ENCODE measurements at regions not wholly inside any gene's neighbourhood (a gene's known extent, or its start where the extent isn't known, plus 50 kb on each side); places are given as distances from the start of the nearest gene placed in this dataset.
A peak's percentile ranks its signal among the peaks of the same experiment; 100 is the strongest.

DNA sequence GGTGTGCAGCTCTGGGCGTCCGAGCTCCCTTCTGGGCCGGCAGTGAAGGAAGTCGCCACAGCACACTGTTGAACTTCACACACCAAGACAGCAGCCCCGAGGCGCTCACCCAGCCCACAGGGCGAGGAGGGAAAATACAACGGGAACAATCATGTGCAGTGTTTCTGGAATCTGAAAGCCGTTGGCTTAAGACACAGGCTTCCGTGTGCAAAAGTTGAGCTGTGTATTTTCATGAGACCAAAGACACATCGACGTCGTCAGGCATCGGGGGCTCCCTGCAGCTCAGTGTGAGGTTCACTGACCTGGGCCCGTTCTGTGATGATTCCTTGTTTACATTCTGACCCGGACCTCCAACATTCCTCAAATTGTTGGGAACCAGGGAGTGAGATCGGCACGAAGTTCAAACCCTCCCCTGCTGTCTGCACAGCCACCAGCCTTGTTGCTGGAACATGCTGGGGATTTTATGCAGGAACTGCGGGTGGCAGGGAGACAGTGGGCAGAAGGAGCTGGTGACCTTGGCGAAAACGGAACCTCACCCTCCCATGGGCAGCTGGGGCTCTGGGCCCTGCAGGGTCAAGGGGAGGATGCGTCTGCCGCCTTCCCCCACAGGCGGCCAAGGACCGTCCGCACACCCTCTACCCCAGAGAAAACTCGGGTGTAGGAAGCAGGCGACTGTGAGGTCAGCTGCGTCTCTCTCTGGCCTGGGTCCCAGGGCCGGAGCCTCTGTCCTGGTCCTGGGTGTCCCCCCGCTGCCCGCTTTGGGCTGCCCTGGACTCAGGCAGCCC, 72.2 kb downstream of the METRNL start:
- peaks cover 7% of the 10 kb centered on the region for H3K4me1 Mint-ChIP-seq
- no peaks in the 10 kb centered on the region for H3K9me3 Mint-ChIP-seq
- POLR2A ChIA-PET: no interaction called here
- no peaks in the 10 kb centered on the region for H3K36me3 Mint-ChIP-seq (ENCODE audit: low read depth)
- H3K27ac Mint-ChIP-seq: no peak overlapping the region
- TF ChIP-seq, protein P1, sequence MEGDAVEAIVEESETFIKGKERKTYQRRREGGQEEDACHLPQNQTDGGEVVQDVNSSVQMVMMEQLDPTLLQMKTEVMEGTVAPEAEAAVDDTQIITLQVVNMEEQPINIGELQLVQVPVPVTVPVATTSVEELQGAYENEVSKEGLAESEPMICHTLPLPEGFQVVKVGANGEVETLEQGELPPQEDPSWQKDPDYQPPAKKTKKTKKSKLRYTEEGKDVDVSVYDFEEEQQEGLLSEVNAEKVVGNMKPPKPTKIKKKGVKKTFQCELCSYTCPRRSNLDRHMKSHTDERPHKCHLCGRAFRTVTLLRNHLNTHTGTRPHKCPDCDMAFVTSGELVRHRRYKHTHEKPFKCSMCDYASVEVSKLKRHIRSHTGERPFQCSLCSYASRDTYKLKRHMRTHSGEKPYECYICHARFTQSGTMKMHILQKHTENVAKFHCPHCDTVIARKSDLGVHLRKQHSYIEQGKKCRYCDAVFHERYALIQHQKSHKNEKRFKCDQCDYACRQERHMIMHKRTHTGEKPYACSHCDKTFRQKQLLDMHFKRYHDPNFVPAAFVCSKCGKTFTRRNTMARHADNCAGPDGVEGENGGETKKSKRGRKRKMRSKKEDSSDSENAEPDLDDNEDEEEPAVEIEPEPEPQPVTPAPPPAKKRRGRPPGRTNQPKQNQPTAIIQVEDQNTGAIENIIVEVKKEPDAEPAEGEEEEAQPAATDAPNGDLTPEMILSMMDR (IDR thresholded peaks at IDR 0.05): no peak
- H3K27me3 Mint-ChIP-seq: peaks cover 12% of the 10 kb centered on the region
- H3K4me3 Mint-ChIP-seq: no peak overlapping the region
- ATAC-seq (ENCODE audit: low read depth): no peak
- DNase-seq: no peak
- intact Hi-C loops (cut with micrococcal nuclease): no loop called here
- CTCF ChIA-PET: no interaction called here

DNA sequence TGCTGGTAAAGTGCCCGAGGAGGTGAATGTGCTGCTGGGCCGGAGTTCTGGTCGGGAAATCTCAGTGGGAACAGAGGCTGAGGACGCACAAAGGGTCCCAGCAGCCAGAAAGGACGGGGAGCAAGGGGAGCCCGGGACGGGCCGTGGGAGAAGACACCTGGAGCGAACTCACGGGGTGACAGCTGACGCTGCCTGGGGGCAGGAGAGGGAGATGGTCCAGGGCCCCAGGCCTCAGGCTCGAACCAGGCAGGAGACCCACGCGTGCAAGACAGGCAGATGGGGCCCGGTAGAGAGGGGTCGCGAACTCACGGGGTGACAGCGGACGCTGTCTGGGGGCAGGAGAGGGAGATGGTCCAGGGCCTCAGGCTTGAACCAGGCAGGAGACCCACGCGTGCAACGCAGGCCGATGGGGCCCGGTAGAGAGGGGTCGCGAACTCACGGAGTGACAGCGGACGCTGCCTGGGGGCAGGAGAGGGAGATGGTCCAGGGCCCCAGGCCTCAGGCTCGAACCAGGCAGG, 72.9 kb downstream of the METRNL start:
- CTCF ChIA-PET: no interaction called here
- intact Hi-C loops (cut with micrococcal nuclease): no loop called here
- POLR2A ChIA-PET: no interaction called here
- Mint-ChIP-seq H3K4me1 (peaks cover 7% of the 10 kb centered on the region), H3K36me3 (ENCODE audit: low read depth) (no peaks in the 10 kb centered on the region), H3K9me3 (no peaks in the 10 kb centered on the region), H3K4me3 (no peak overlapping the region), H3K27ac (no peak overlapping the region), H3K27me3 (peaks cover 12% of the 10 kb centered on the region)
- TF ChIP-seq, protein P1 (IDR thresholded peaks at IDR 0.05): no peak
- DNase-seq (no peak), ATAC-seq (ENCODE audit: low read depth) (no peak)

DNA sequence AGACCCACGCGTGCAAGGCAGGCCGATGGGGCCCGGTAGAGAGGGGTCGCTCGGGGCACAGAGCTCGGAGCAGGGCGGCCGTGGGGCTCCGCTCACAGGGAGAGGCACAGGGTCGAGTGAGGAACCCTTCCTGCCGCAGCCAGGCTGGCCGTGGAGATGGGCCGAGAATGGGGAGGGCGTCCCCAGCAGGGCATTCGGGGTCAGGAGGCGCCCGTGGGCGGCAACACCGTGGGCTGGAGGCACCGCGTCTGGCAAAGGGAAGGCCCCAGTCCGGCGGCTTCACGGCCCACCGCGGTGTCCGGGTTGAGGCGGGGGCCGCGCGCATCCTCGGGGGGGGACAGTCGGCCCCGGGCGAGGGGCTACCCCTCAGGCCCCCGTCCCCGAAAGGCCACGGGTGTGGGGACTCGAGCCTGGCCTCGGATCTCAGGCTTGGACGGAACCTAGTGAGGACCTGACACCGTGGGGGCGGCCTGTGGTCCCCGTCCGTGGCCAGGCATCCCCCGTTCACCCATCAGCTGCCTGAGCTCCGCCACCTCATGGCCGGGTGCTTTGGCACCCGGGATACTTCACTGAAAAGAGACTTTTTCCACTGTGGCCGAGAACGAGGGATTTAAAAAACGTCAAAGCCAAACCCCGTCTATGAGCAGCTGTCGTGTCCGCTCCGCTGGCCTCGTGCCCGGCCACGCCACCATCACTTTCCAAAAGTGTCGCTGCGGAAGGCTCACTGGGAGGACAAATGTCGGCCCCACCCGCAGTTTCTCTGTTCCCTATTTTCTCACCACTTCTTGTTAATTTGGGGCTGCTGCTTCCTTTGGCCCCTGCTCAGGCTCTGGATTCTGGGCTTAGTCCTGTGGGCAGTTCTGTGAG, 73.6 kb downstream of the METRNL start:
- POLR2A ChIA-PET: interaction anchor here (0.6 kb wide), 1 partner anchor 103 kb away, joined by 3 read pairs; no protein-coding TSS in a partner anchor
- Mint-ChIP-seq H3K4me1 (peaks cover 7% of the 10 kb centered on the region), H3K27ac (no peak overlapping the region), H3K36me3 (ENCODE audit: low read depth) (no peaks in the 10 kb centered on the region), H3K4me3 (peak overlapping the region; percentile 15), H3K27me3 (peaks cover 14% of the 10 kb centered on the region), H3K9me3 (no peaks in the 10 kb centered on the region)
- CTCF ChIA-PET: no interaction called here
- TF ChIP-seq, protein P1 (IDR thresholded peaks at IDR 0.05): no peak
- ATAC-seq (ENCODE audit: low read depth) (peak; percentile 18), DNase-seq (no peak)
- intact Hi-C loops (cut with micrococcal nuclease): no loop called here

DNA sequence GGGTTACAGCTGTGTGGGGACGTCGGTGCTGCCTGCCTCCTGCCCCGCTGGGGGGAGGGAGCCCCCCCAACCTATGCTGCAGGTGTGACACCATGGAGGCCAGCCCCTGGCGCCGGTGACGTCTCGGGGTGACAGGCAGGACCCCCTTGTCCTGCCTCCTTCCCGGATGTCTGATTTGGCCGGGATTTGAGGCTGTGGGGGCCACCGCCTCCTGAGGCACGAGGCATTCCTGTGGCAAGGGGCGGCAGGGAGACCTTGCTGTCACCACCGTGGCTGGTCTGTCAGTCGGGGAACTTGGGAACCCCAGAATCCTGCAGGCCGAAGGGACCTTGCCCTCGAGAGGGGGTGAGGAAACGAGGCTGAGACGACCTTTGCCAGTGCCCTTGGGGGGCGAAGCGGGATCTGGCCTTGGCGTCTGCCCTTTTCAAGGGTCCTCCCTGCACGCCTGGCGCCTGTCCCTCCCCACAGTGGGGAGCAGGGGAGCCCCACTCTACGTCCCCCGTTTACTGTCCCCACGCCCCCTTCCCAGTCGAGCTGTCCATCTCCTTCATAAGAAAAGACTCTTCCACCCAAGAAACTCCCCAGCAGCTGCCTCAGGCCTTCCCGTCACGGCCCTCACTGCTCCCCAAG, 74.4 kb downstream of the METRNL start:
- TF ChIP-seq, protein P1 (IDR thresholded peaks at IDR 0.05): no peak
- DNase-seq: no peak
- H3K36me3 Mint-ChIP-seq (ENCODE audit: low read depth): no peaks in the 10 kb centered on the region
- H3K4me3 Mint-ChIP-seq: no peak overlapping the region
- ChIA-PET POLR2A (interaction anchor here (0.6 kb wide), 2 partner anchors 45 to 104 kb away, joined by 3 read pairs; no protein-coding TSS in a partner anchor), CTCF (no interaction called here)
- no peak overlapping the region for H3K27ac Mint-ChIP-seq
- intact Hi-C loops (cut with micrococcal nuclease): no loop called here
- no peak for ATAC-seq (ENCODE audit: low read depth)
- H3K9me3 Mint-ChIP-seq: no peaks in the 10 kb centered on the region
- peaks cover 16% of the 10 kb centered on the region for H3K27me3 Mint-ChIP-seq
- H3K4me1 Mint-ChIP-seq: peaks cover 7% of the 10 kb centered on the region
